ENCODE measurements at regions not wholly inside any gene's neighbourhood (a gene's known extent, or its start where the extent isn't known, plus 50 kb on each side); places are given as distances from the start of the nearest gene placed in this dataset.
"Not testable (repeated sequence)": the region's sequence is repeated elsewhere in the genome, so short reads cannot be mapped to it uniquely, and the experiment has no call there.

GRCh38 chr15:36130641-36131310, 448.6 kb upstream of the CDIN1 start:
- no peaks in the 10 kb centered on the region for H3K4me1 Mint-ChIP-seq (ENCODE audit: low read depth)
- no peaks in the 10 kb centered on the region for H3K36me3 Mint-ChIP-seq (ENCODE audit: low read depth)

DNA sequence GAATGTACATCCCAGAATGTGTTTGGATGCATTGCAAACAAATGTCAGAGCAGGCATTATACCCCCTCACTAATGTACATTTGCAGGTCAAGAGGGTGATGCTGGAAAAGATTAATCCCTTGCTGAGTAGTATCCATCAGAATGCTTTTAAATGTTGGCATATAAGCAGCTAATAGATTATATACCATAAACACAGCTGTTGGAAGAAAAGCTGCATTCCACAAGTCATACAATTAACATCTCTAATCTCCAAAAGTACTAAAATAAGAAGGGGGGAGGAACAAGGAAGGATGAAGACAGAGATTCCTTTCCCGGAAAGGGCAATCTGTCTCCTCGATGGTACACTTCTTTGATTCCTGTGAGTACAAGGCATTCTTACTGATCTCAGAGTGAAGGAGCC, 445.7 kb upstream of the CDIN1 start:
- H3K4me1 Mint-ChIP-seq (ENCODE audit: low read depth), result no peaks in the 10 kb centered on the region
- H3K9me3 Mint-ChIP-seq, result peaks cover 17% of the 10 kb centered on the region
- no peak overlapping the region for H3K4me3 Mint-ChIP-seq
- no peak overlapping the region for H3K27ac Mint-ChIP-seq
- no peaks in the 10 kb centered on the region for H3K36me3 Mint-ChIP-seq (ENCODE audit: low read depth)
- no peaks in the 10 kb centered on the region for H3K27me3 Mint-ChIP-seq
- intact Hi-C loops (cut with micrococcal nuclease), result no loop called here

More at GRCh38 chr15:36130641-36131310, 448.6 kb upstream of the CDIN1 start:
- no peaks in the 10 kb centered on the region for H3K27me3 Mint-ChIP-seq
- no peak overlapping the region for H3K4me3 Mint-ChIP-seq
- peaks cover 21% of the 10 kb centered on the region for H3K9me3 Mint-ChIP-seq
- no peak overlapping the region for H3K27ac Mint-ChIP-seq
- intact Hi-C loops (cut with micrococcal nuclease), result no loop called here

DNA sequence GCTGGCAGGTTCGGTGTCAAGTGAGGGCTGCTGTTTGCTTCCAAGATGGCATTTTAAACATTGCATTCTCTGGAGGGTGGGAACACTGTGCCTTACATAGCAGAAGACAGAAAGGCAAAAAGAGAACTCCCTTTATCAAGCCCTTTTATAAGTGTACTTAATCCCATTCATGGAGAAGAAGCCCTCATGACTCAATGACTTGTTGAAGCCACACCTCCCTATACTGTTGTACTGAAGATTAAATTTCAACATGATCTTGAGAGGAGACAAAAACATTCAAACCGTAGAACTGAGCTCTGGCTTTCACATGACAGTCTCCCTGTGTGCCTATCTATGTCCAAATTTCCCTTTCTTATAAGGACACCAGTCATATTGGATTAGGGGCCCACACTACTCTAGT, 443.4 kb upstream of the CDIN1 start:
- no peak overlapping the region for H3K4me3 Mint-ChIP-seq
- H3K4me1 Mint-ChIP-seq (ENCODE audit: low read depth), result no peaks in the 10 kb centered on the region
- intact Hi-C loops (cut with micrococcal nuclease), result no loop called here
- no peak overlapping the region for H3K27ac Mint-ChIP-seq
- H3K36me3 Mint-ChIP-seq (ENCODE audit: low read depth), result no peaks in the 10 kb centered on the region
- H3K27me3 Mint-ChIP-seq, result no peaks in the 10 kb centered on the region
- H3K9me3 Mint-ChIP-seq, result peaks cover 16% of the 10 kb centered on the region

GRCh38 chr15:36152936-36153335, 426.5 kb upstream of the CDIN1 start:
- Mint-ChIP-seq H3K9me3 (peaks cover 23% of the 10 kb centered on the region), H3K27me3 (no peaks in the 10 kb centered on the region), H3K4me1 (ENCODE audit: low read depth) (no peaks in the 10 kb centered on the region), H3K27ac (no peak overlapping the region), H3K36me3 (ENCODE audit: low read depth) (no peaks in the 10 kb centered on the region), H3K4me3 (no peak overlapping the region)
- intact Hi-C loops (cut with micrococcal nuclease), result no loop called here

GRCh38 chr15:36156879-36157427, 422.5 kb upstream of the CDIN1 start:
- peaks cover 41% of the 10 kb centered on the region for H3K9me3 Mint-ChIP-seq
- no peaks in the 10 kb centered on the region for H3K27me3 Mint-ChIP-seq
- no peak overlapping the region for H3K27ac Mint-ChIP-seq
- no peak overlapping the region for H3K4me3 Mint-ChIP-seq
- no peaks in the 10 kb centered on the region for H3K4me1 Mint-ChIP-seq (ENCODE audit: low read depth)
- intact Hi-C loops (cut with micrococcal nuclease), result no loop called here
- H3K36me3 Mint-ChIP-seq (ENCODE audit: low read depth), result no peaks in the 10 kb centered on the region

GRCh38 chr15:36160351-36160750, 419.1 kb upstream of the CDIN1 start:
- H3K4me3 Mint-ChIP-seq, result no peak overlapping the region
- peaks cover 55% of the 10 kb centered on the region for H3K9me3 Mint-ChIP-seq
- intact Hi-C loops (cut with micrococcal nuclease), result no loop called here
- no peaks in the 10 kb centered on the region for H3K4me1 Mint-ChIP-seq (ENCODE audit: low read depth)
- H3K27ac Mint-ChIP-seq, result no peak overlapping the region
- H3K27me3 Mint-ChIP-seq, result no peaks in the 10 kb centered on the region
- no peaks in the 10 kb centered on the region for H3K36me3 Mint-ChIP-seq (ENCODE audit: low read depth)

DNA sequence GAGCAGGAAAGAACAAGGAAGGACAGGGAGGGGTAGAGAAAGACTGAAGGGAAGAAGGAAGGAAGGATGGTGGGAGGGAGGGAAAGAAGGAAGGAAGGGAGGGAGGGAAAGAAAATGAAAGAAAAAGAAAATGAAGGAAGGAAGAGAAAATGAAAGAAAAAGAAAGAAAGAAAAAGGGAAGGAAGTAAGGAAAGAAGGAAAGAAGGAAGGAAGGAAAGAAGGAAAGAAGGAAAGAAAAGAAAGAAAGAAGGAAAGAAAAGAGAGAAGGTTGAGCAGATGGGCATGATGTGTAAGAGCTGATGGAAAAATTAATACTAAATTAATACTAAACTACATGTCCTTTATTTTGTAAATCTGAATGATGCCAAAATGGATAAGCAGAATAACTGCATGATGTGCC, 418.3 kb upstream of the CDIN1 start:
- Mint-ChIP-seq H3K4me3 (no peak overlapping the region), H3K27ac (no peak overlapping the region), H3K27me3 (no peaks in the 10 kb centered on the region), H3K36me3 (ENCODE audit: low read depth) (no peaks in the 10 kb centered on the region), H3K4me1 (ENCODE audit: low read depth) (no peaks in the 10 kb centered on the region), H3K9me3 (peaks cover 55% of the 10 kb centered on the region)
- intact Hi-C loops (cut with micrococcal nuclease), result no loop called here

DNA sequence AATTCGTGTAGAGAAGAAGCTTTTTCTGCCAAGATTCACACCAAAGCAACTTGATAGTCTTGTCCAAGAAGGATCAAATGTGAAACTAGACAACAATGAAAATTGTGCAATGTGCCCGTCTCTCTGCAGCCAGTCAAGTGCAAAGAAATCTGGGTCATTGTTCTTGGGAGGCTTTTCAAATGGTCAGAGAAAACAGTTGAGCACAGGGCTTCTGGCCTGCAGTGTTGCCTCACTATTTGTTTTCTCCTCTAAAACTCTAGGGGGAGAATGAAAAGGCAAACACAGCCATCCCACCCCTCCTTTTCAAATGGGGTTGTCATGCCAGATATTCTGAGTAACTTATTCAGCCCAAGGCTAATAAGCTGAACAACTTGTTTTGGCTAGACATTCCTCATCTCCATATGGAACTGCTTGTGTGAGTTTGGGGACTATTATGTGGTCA, 417.6 kb upstream of the CDIN1 start:
- Mint-ChIP-seq H3K4me3 (no peak overlapping the region), H3K9me3 (peaks cover 55% of the 10 kb centered on the region), H3K4me1 (ENCODE audit: low read depth) (no peaks in the 10 kb centered on the region), H3K36me3 (ENCODE audit: low read depth) (no peaks in the 10 kb centered on the region), H3K27ac (no peak overlapping the region), H3K27me3 (no peaks in the 10 kb centered on the region)
- intact Hi-C loops (cut with micrococcal nuclease), result no loop called here

DNA sequence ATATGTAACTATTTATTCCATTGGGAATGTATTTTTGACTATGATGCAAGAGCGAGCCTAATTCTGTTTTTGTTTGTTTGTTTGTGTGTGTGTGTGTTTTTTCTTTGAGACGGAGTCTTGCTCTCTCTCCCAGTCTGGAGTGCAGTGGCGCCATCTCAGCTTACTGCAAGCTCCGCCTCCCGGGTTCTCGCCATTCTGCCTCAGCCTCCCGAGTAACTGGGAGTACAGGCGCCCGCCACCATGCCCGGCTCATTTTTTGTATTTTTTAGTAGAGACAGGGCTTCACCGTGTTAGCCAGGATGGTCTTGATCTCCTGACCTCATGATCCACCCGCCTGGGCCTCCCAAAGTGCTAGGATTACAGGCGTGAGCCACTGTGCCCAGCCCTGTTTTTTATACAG, 415.4 kb upstream of the CDIN1 start:
- H3K27me3 Mint-ChIP-seq; intact Hi-C loops (cut with micrococcal nuclease); H3K27ac Mint-ChIP-seq; H3K4me1 Mint-ChIP-seq (ENCODE audit: low read depth); H3K36me3 Mint-ChIP-seq (ENCODE audit: low read depth); H3K4me3 Mint-ChIP-seq: not testable (repeated sequence)
- peaks cover 36% of the 10 kb centered on the region for H3K9me3 Mint-ChIP-seq

GRCh38 chr15:36172955-36173354, 406.5 kb upstream of the CDIN1 start:
- Mint-ChIP-seq H3K9me3 (peaks cover 29% of the 10 kb centered on the region), H3K27ac (no peak overlapping the region), H3K27me3 (no peaks in the 10 kb centered on the region), H3K4me1 (ENCODE audit: low read depth) (no peaks in the 10 kb centered on the region), H3K4me3 (no peak overlapping the region), H3K36me3 (ENCODE audit: low read depth) (no peaks in the 10 kb centered on the region)
- intact Hi-C loops (cut with micrococcal nuclease), result no loop called here

GRCh38 chr15:36175186-36175740, 404.2 kb upstream of the CDIN1 start:
- H3K36me3 Mint-ChIP-seq (ENCODE audit: low read depth), result no peaks in the 10 kb centered on the region
- no peaks in the 10 kb centered on the region for H3K4me1 Mint-ChIP-seq (ENCODE audit: low read depth)
- peaks cover 29% of the 10 kb centered on the region for H3K9me3 Mint-ChIP-seq
- no peaks in the 10 kb centered on the region for H3K27me3 Mint-ChIP-seq
- intact Hi-C loops (cut with micrococcal nuclease), result no loop called here
- H3K4me3 Mint-ChIP-seq, result no peak overlapping the region
- H3K27ac Mint-ChIP-seq, result no peak overlapping the region

DNA sequence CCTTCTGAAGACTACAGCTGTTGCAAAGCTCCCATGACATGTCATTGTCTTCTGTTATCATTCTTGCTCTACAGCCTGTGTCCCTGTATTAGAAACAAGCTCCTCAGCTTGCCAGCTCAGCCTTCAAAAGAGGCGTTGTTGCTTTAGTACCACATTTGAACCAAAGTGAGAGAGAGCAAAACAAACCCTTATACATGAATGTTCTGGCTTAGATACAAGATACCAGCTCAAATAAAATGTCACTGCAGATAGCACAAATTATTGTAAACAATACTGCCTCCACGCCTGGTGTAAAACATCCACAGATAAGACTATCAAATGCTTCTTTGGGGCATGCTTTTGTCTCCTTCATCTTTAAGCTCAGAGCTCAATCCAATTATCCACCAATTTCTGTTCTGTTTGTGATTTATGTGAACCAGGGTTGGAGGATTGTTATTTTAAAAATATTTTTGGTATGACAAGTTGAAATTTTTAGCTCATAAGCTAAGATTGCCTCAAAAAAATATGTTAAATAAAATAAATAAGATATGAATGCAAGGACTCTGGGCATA, 403.6 kb upstream of the CDIN1 start:
- Mint-ChIP-seq H3K4me1 (ENCODE audit: low read depth) (no peaks in the 10 kb centered on the region), H3K36me3 (ENCODE audit: low read depth) (no peaks in the 10 kb centered on the region), H3K4me3 (no peak overlapping the region), H3K27me3 (no peaks in the 10 kb centered on the region), H3K9me3 (peaks cover 29% of the 10 kb centered on the region), H3K27ac (no peak overlapping the region)
- intact Hi-C loops (cut with micrococcal nuclease), result no loop called here

- Mint-ChIP-seq H3K36me3 (ENCODE audit: low read depth) (no peaks in the 10 kb centered on the region), H3K4me3 (no peak overlapping the region), H3K27ac (no peak overlapping the region), H3K27me3 (no peaks in the 10 kb centered on the region), H3K9me3 (peaks cover 25% of the 10 kb centered on the region), H3K4me1 (ENCODE audit: low read depth) (no peaks in the 10 kb centered on the region)
- intact Hi-C loops (cut with micrococcal nuclease), result no loop called here
These were observed 401.7 kb upstream of the CDIN1 start for GRCh38 chr15:36177590-36178302.

- intact Hi-C loops (cut with micrococcal nuclease), result no loop called here
- Mint-ChIP-seq H3K4me3 (no peak overlapping the region), H3K9me3 (peaks cover 20% of the 10 kb centered on the region)
These were observed 401.2 kb upstream of the CDIN1 start for GRCh38 chr15:36178303-36178633.

More at GRCh38 chr15:36178303-36178633, 401.2 kb upstream of the CDIN1 start:
- no peaks in the 10 kb centered on the region for H3K36me3 Mint-ChIP-seq (ENCODE audit: low read depth)
- no peaks in the 10 kb centered on the region for H3K4me1 Mint-ChIP-seq (ENCODE audit: low read depth)
- H3K27ac Mint-ChIP-seq, result no peak overlapping the region
- H3K27me3 Mint-ChIP-seq, result no peaks in the 10 kb centered on the region
